Natural killer cell (primary cell): ENCODE measurements at regions not wholly inside any gene's neighbourhood (a gene's known extent, or its start where the extent isn't known, plus 50 kb on each side); places are given as distances from the start of the nearest gene placed in this dataset.

ENCODE experiments used
- ATAC-seq, 3 donors: fragments of 150-1000 bp in 2 of 3; fragments of 200-7000 bp in 1 of 3; cut with Tn5 transposase; 1 replicate in 1 of 3; 2 replicates in 2 of 3; pipeline ENCODE4 v1.10.0; 2021; ENCODE audit warnings: mild to moderate bottlenecking in 2 of 3, moderate library complexity in 2 of 3
- DNase-seq, 2 donors: peaks; one replicate each; pipeline versions ENCODE4 v3.0.0 to v3.0.0-alpha.2; 2013 to 2021; ENCODE audit warnings: mixed read lengths in 1 of 2
- H3K27ac ChIP-seq: one replicate; pipeline ENCODE4 v1.5.1; 2013; ENCODE audit warnings: mild to moderate bottlenecking, low read length
- H3K27me3 ChIP-seq: one replicate; pipeline ENCODE4 v1.6.1; 2013; ENCODE audit warnings: low read length; ENCODE audit not compliant: control insufficient read depth, insufficient read depth
- H3K36me3 ChIP-seq: one replicate; pipeline ENCODE4 v1.6.1; 2013; ENCODE audit warnings: low read length; ENCODE audit not compliant: control insufficient read depth, insufficient read depth
- H3K4me1 ChIP-seq: one replicate; pipeline ENCODE4 v1.6.1; 2013; ENCODE audit warnings: low read length; ENCODE audit not compliant: control insufficient read depth, insufficient read depth
- H3K4me3 ChIP-seq: one replicate; pipeline ENCODE4 v1.5.1; 2013; ENCODE audit warnings: low read length
- H3K9me3 ChIP-seq: one replicate; pipeline ENCODE4 v1.6.1; 2013; ENCODE audit warnings: low read length; ENCODE audit not compliant: control insufficient read depth, insufficient read depth
- H3K27ac Mint-ChIP-seq, 2 donors: one replicate each; pipeline ENCODE4 v1.8.0; 2022; ENCODE audit warnings: mild to moderate bottlenecking in 2 of 2, mixed read lengths in 2 of 2, moderate library complexity in 1 of 2
- H3K27me3 Mint-ChIP-seq, 2 donors: one replicate each; pipeline ENCODE4 v1.8.0; 2022; ENCODE audit warnings: low read depth in 2 of 2, mixed read lengths in 2 of 2
- H3K36me3 Mint-ChIP-seq: one replicate; pipeline ENCODE4 v1.8.0; 2022; ENCODE audit warnings: mixed read lengths
- H3K4me1 Mint-ChIP-seq, 2 donors: one replicate each; pipeline ENCODE4 v1.8.0; 2022; ENCODE audit warnings: mixed read lengths in 2 of 2
- H3K4me3 Mint-ChIP-seq: one replicate; pipeline ENCODE4 v1.8.0; 2022; ENCODE audit warnings: mild to moderate bottlenecking, moderate library complexity, mixed read lengths
- H3K9me3 Mint-ChIP-seq, 2 donors: one replicate each; pipeline ENCODE4 v1.8.0; 2022; ENCODE audit warnings: mixed read lengths in 2 of 2
- WGBS: methylation state at CpG from one replicate; pipeline ENCODE4 v1.1.7; 2013; ENCODE audit warnings: missing lambda C conversion rate; ENCODE audit not compliant: insufficient coverage; 5-methylcytosine and 5-hydroxymethylcytosine counted together
- intact Hi-C: fragments of 100-400 bp; cut with micrococcal nuclease; formaldehyde crosslinking; loops from one replicate; pipeline ENCODE4 v1.14.2; 2022
- TF ChIP-seq, protein P1 (sequence below): fragments of 200-600 bp; IDR thresholded peaks from one replicate; pipeline ENCODE4 v1.8.0; 2022; ENCODE audit warnings: antibody characterized with exemption

DNA sequence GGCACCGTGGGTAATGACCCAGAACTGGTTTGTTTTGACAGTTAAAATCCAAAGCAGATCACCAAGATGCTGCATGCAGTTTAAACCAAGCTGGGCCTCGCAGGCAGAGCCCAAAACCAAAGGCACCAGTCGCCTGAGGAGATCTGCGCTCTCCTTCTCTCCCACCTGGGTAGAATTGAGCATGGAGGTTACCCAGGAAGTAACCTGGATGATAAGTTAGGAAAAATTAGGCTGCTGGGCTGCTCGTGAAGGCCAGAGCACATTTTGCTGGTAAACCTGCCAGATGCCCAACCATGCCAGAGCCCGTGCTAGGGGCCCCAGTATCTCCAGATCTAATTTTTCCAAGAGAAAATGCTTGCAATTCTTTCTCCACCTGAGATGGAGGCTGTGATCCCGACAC is 388.3 kb upstream of the MGMT start:
- no peaks in the 10 kb centered on the region for H3K4me1 ChIP-seq
- Mint-ChIP-seq H3K27ac (no peak overlapping the region), H3K9me3 (peaks cover 0 to 9% of the 10 kb centered on the region in 2 donors), H3K36me3 (peaks cover 11% of the 10 kb centered on the region), H3K27me3 (peaks cover 12% of the 10 kb centered on the region in 2 donors), H3K4me3 (no peak overlapping the region), H3K4me1 (no peaks in the 10 kb centered on the region)
- WGBS: 88% methylated on average over 7 of the region's 7 CpGs
- DNase-seq: no peak
- ATAC-seq: no peak
- TF ChIP-seq, protein P1, sequence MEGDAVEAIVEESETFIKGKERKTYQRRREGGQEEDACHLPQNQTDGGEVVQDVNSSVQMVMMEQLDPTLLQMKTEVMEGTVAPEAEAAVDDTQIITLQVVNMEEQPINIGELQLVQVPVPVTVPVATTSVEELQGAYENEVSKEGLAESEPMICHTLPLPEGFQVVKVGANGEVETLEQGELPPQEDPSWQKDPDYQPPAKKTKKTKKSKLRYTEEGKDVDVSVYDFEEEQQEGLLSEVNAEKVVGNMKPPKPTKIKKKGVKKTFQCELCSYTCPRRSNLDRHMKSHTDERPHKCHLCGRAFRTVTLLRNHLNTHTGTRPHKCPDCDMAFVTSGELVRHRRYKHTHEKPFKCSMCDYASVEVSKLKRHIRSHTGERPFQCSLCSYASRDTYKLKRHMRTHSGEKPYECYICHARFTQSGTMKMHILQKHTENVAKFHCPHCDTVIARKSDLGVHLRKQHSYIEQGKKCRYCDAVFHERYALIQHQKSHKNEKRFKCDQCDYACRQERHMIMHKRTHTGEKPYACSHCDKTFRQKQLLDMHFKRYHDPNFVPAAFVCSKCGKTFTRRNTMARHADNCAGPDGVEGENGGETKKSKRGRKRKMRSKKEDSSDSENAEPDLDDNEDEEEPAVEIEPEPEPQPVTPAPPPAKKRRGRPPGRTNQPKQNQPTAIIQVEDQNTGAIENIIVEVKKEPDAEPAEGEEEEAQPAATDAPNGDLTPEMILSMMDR: no peak
- no peak overlapping the region for H3K4me3 ChIP-seq
- H3K27ac ChIP-seq: no peak overlapping the region
- H3K36me3 ChIP-seq: no peaks in the 10 kb centered on the region
- H3K27me3 ChIP-seq: no peaks in the 10 kb centered on the region
- intact Hi-C loops: no loop called here
- H3K9me3 ChIP-seq: peaks cover 3% of the 10 kb centered on the region

DNA sequence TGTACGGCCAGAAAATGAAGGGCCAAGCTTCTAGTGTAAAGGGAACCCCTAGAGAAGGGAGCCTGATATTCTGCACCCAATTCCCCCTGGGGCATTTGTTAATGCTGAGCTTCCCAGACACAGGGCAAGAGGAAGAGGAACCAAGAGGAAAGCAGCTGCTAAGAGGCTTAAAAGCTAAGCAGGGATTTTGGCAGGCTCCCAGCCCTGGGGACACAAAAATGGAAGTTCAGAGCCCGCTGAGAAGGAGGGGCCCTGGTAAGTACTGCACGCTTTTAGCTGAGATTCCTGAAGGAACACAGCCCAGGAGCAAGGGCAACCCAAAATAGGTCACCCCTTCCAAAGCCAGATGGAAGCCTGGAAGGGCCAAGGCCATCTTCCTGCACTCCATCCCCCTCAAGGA is 387.3 kb upstream of the MGMT start:
- Histone ChIP-seq H3K27me3 (no peaks in the 10 kb centered on the region), H3K4me1 (no peaks in the 10 kb centered on the region), H3K4me3 (no peak overlapping the region), H3K9me3 (peaks cover 3% of the 10 kb centered on the region), H3K36me3 (no peaks in the 10 kb centered on the region), H3K27ac (no peak overlapping the region)
- Mint-ChIP-seq H3K9me3 (peaks cover 0 to 9% of the 10 kb centered on the region in 2 donors), H3K4me1 (no peaks in the 10 kb centered on the region), H3K27me3 (peaks cover 12 to 14% of the 10 kb centered on the region in 2 donors), H3K27ac (no peak overlapping the region), H3K36me3 (peaks cover 11% of the 10 kb centered on the region), H3K4me3 (no peak overlapping the region)
- ATAC-seq: no peak
- intact Hi-C loops: no loop called here
- DNase-seq: no peak
- WGBS: 69% methylated on average over 3 of the region's 3 CpGs
- TF ChIP-seq, protein P1: no peak

DNA sequence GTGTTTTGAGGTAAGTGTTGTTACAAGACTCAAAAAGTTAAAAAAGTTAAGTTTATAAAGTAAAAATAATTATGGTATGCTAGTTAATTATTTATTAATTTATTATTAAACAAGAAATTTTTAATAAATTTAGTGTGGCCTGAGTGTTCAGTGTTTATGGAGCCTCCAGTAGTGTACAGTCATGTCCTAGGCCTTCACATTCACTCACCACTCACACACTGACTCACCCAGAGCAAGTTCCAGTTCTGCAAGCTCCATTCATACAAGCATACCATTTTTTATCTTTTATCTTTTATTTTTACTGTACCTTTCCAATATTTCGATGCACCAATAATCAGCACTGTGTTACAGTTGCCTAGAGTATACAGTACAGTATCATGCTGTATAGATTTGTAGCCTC is 381.2 kb upstream of the MGMT start:
- no CpG with 5 or more reads among the region's 1 CpG for WGBS
- no peak overlapping the region for H3K27ac ChIP-seq
- H3K27me3 ChIP-seq: no peaks in the 10 kb centered on the region
- ATAC-seq: no peak
- H3K27ac Mint-ChIP-seq: no peak overlapping the region
- no peaks in the 10 kb centered on the region for H3K36me3 ChIP-seq
- H3K4me1 Mint-ChIP-seq: no peaks in the 10 kb centered on the region
- no peak overlapping the region for H3K4me3 Mint-ChIP-seq
- H3K27me3 Mint-ChIP-seq: peaks cover 7 to 14% of the 10 kb centered on the region in 2 donors
- H3K4me3 ChIP-seq: no peak overlapping the region
- H3K36me3 Mint-ChIP-seq: peaks cover 3% of the 10 kb centered on the region
- peaks cover 0 to 3% of the 10 kb centered on the region in 2 donors for H3K9me3 Mint-ChIP-seq
- no peak for DNase-seq
- no peaks in the 10 kb centered on the region for H3K4me1 ChIP-seq
- TF ChIP-seq, protein P1: no peak
- intact Hi-C loops: no loop called here
- H3K9me3 ChIP-seq: no peaks in the 10 kb centered on the region

DNA sequence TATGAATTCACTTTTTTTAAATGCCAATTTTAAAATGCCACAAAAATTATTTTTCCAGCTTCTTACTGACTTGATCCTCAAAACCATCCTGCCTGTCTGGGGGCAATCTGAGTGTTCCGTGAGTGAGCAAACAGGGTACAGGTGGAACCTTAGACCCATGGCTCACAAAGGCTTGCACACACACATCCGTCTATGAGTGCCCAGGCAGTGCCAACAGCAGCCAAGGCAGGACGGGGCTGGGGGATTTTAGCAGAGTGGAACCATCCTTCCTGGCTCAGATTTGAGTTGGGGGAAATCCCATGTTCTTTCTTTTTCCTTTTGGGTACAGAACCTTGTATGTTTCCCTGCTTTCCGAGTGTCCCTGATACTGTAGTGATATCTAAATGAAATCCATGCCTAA is 377.7 kb upstream of the MGMT start:
- ATAC-seq: no peak
- Histone ChIP-seq H3K9me3 (no peaks in the 10 kb centered on the region), H3K4me3 (no peak overlapping the region), H3K36me3 (no peaks in the 10 kb centered on the region), H3K27me3 (no peaks in the 10 kb centered on the region), H3K4me1 (no peaks in the 10 kb centered on the region), H3K27ac (no peak overlapping the region)
- intact Hi-C loops: no loop called here
- Mint-ChIP-seq H3K9me3 (no peaks in the 10 kb centered on the region), H3K27me3 (peaks cover 2 to 19% of the 10 kb centered on the region in 2 donors), H3K4me1 (no peaks in the 10 kb centered on the region), H3K36me3 (no peaks in the 10 kb centered on the region), H3K4me3 (no peak overlapping the region), H3K27ac (no peak overlapping the region)
- 79% methylated on average over 4 of the region's 4 CpGs for WGBS
- no peak for DNase-seq
- TF ChIP-seq, protein P1: no peak
